Suppressor macrophage (primary cell): ENCODE measurements at regions not wholly inside any gene's neighbourhood (a gene's known extent, or its start where the extent isn't known, plus 50 kb on each side); places are given as distances from the start of the nearest gene placed in this dataset.

Source experiments
- DNase-seq, 4 experiments: peaks; one replicate each; pipeline ENCODE4 v3.0.0-alpha.2; 2020 to 2022

- DNase-seq = no peak
Observed at GRCh38 chr13:34003656-34004055, 185.7 kb downstream of the RFC3 start.

GRCh38 chr13:34004676-34005075 lies 186.7 kb downstream of the RFC3 start:
- no peak for DNase-seq

- no peak for DNase-seq
Observed at GRCh38 chr13:34006011-34006410, 188.1 kb downstream of the RFC3 start.

GRCh38 chr13:34011552-34012085 lies 193.7 kb downstream of the RFC3 start:
- no peak for DNase-seq

- DNase-seq = no peak
Observed at GRCh38 chr13:34012382-34012781, 194.4 kb downstream of the RFC3 start.

GRCh38 chr13:34013061-34013460 lies 195.1 kb downstream of the RFC3 start:
- DNase-seq = no peak

- DNase-seq = no peak
Observed at GRCh38 chr13:34017231-34017630, 199.3 kb downstream of the RFC3 start.

- DNase-seq = no peak
Observed at GRCh38 chr13:34019870-34020269, 201.9 kb downstream of the RFC3 start.

- no peak for DNase-seq
Observed at GRCh38 chr13:34020388-34020787, 202.4 kb downstream of the RFC3 start.

GRCh38 chr13:34021619-34022018 lies 203.7 kb downstream of the RFC3 start:
- no peak for DNase-seq

- DNase-seq = no peak
Observed at GRCh38 chr13:34025746-34026145, 207.8 kb downstream of the RFC3 start.

GRCh38 chr13:34026308-34026707 lies 208.4 kb downstream of the RFC3 start:
- DNase-seq = no peak

GRCh38 chr13:34028496-34029442 lies 210.8 kb downstream of the RFC3 start:
- no peak for DNase-seq

GRCh38 chr13:34030782-34031181 lies 212.8 kb downstream of the RFC3 start:
- no peak for DNase-seq

GRCh38 chr13:34031610-34032009 lies 213.7 kb downstream of the RFC3 start:
- no peak for DNase-seq

- no peak for DNase-seq
Observed at GRCh38 chr13:34034411-34034810, 216.5 kb downstream of the RFC3 start.

- DNase-seq = no peak
Observed at GRCh38 chr13:34035178-34035577, 217.2 kb downstream of the RFC3 start.

GRCh38 chr13:34035676-34036325 lies 217.9 kb downstream of the RFC3 start:
- DNase-seq = no peak

GRCh38 chr13:34037636-34038540 lies 219.9 kb downstream of the RFC3 start:
- DNase-seq = no peak

GRCh38 chr13:34038541-34039068 lies 220.7 kb downstream of the RFC3 start:
- DNase-seq = no peak

- DNase-seq = no peak
Observed at GRCh38 chr13:34039678-34040077, 221.7 kb downstream of the RFC3 start.

- DNase-seq = no peak
Observed at GRCh38 chr13:34040863-34041262, 222.9 kb downstream of the RFC3 start.
